Ovary (tissue), 7 donors: ENCODE measurements at regions not wholly inside any gene's neighbourhood (a gene's known extent, or its start where the extent isn't known, plus 50 kb on each side); places are given as distances from the start of the nearest gene placed in this dataset.

Experiments
- DNase-seq, 5 donors: peaks; one replicate each; pipeline ENCODE4 v3.0.0-alpha.2; 2019 to 2020
- H3K27ac ChIP-seq, 2 donors: fragments of 200-600 bp; one replicate each; pipeline versions ENCODE4 v1.5.1 to v1.8.0; 2019 to 2022
- H3K27me3 ChIP-seq: fragments of 200-600 bp; one replicate; pipeline ENCODE4 v1.8.0; 2022
- H3K36me3 ChIP-seq: fragments of 200-600 bp; sonication (generic); one replicate; pipeline ENCODE4 v1.5.1; 2019
- H3K4me1 ChIP-seq: one replicate; pipeline ENCODE4 v1.8.1; 2013; ENCODE audit warnings: mild to moderate bottlenecking, moderate library complexity; ENCODE audit not compliant: insufficient read depth
- H3K4me3 ChIP-seq: fragments of 200-600 bp; sonication (generic); one replicate; pipeline ENCODE4 v1.5.1; 2017
- H3K9me3 ChIP-seq, 2 donors: fragments of 200-600 bp in 1 of 2; sonication (generic) in 1 of 2; one replicate each; pipeline versions ENCODE4 v1.5.1 to v1.8.1; 2013 to 2019; ENCODE audit warnings: mild to moderate bottlenecking in 1 of 2, moderate library complexity in 1 of 2
- EP300 ChIP-seq: sonication (generic); formaldehyde crosslinking; IDR thresholded peaks from one replicate; pipeline ENCODE4 v1.6.1; 2017; ENCODE audit warnings: antibody characterized with exemption
- POLR2A ChIP-seq: fragments of 450-650 bp; IDR thresholded peaks from one replicate; pipeline ENCODE4 v1.6.1; 2017; ENCODE audit warnings: antibody characterized with exemption, mild to moderate bottlenecking, moderate library complexity
- WGBS, 3 donors: extraction: QIAGEN DNeasy Blood & Tissue Kit in 1 of 3; methylation state at CpG; one replicate each; pipeline versions ENCODE4 v1.1.5 to v1.1.7; 2013 to 2017; 5-methylcytosine and 5-hydroxymethylcytosine counted together
- intact Hi-C, 4 donors: fragments of 100-400 bp; cut with DNase I; formaldehyde crosslinking; loops; one replicate each; pipeline versions ENCODE4 v1.11.0 to v1.15.1; 2022 to 2023
- TF ChIP-seq, protein P1 (sequence below), 3 donors: fragments of 450-650 bp in 2 of 3; fragments of 200-600 bp in 1 of 3; IDR thresholded peaks; one replicate each; pipeline versions ENCODE4 v1.5.1 to v1.8.0; 2016 to 2022; ENCODE audit warnings: antibody characterized with exemption in 3 of 3, mild to moderate bottlenecking in 1 of 3
- donor health status: DM: no; HTN: no; CAD: no; lungs with moderate emphysema.
- donor health status: DM: no; HTN: no; CAD: no.
- donor health status: Bipolar disorder and iron deficiency.
- donor health status: DM: no; HTN: no; CAD: no.
- donor health status: DM: yes; HTN: yes; CAD: no.

DNA sequence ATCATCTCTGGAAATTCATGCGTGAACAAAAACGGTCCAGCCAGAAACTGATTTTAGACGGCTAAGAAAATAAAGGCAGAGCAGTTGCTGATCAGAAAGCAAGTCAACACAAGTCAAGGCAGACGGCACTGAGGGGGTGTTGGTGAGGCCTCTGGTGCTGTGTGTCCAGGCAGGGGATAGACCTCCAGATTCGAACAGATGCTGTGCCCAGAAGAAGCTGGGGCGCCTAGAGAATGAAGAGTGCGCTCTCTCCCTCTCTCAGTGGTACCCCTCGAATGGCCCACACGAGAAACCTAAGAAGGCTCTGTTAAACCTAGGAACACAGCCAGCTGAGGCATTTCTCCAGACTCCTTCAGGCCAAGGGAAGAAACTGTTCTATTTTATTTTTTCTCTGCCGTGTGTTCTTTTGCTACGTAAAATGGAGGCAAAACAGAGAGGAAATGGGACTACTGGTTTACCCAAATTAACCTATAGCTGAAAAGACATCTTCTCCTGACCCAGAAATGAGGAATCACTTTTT lies 178.3 kb downstream of the PMP22 start:
- TF ChIP-seq EP300 (no peak), POLR2A (no peak)
- TF ChIP-seq, protein P1, sequence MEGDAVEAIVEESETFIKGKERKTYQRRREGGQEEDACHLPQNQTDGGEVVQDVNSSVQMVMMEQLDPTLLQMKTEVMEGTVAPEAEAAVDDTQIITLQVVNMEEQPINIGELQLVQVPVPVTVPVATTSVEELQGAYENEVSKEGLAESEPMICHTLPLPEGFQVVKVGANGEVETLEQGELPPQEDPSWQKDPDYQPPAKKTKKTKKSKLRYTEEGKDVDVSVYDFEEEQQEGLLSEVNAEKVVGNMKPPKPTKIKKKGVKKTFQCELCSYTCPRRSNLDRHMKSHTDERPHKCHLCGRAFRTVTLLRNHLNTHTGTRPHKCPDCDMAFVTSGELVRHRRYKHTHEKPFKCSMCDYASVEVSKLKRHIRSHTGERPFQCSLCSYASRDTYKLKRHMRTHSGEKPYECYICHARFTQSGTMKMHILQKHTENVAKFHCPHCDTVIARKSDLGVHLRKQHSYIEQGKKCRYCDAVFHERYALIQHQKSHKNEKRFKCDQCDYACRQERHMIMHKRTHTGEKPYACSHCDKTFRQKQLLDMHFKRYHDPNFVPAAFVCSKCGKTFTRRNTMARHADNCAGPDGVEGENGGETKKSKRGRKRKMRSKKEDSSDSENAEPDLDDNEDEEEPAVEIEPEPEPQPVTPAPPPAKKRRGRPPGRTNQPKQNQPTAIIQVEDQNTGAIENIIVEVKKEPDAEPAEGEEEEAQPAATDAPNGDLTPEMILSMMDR (IDR thresholded peaks at IDR 0.05) = no peak
- DNase-seq = no peak
- H3K36me3 ChIP-seq = no peaks in the 10 kb centered on the region
- no peaks in the 10 kb centered on the region for H3K27me3 ChIP-seq
- 70 to 73% (median 70%) methylated on average over 11 of the region's 11 CpGs for WGBS, 3 donors
- no peaks in the 10 kb centered on the region for H3K9me3 ChIP-seq
- intact Hi-C loops = no loop called here
- H3K27ac ChIP-seq = no peak overlapping the region
- H3K4me1 ChIP-seq = no peaks in the 10 kb centered on the region
- H3K4me3 ChIP-seq = no peak overlapping the region

DNA sequence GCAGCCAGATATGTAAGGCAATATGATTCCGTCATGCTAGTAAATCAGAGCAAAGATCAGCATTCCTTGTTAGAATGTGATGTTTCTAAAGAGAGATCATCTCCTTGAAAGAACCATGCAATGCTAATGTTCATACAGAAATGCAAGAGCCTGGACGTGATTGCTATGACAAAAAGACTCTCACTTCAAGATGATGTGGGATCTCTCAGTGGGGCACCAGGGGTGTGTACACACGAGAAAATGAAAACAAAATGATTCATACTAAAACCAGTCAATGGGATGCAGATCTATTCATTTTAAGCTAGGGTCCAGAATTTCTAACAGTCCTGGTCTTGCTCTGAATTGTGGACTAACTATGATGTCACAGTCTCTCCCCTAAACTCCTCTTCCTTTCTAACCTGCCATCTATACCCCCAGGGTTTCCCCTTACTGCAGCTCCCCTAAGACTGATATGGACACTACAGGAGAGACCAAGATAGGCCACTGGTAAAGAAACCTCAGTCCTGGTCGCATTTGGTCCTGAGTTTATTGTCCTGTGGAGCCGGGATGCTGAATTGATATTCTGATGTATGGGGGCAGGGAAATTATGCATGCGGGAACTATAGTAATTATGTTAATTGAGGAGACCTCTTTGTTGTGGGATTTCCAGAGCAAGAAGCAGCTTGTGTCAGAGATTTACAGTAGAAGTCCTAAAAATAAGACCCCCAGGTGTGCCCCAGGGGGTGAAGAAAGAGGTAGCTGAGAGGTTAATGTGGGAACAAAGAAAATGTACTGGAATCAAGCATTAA lies 179.0 kb downstream of the PMP22 start:
- Histone ChIP-seq H3K27ac (no peak overlapping the region), H3K4me1 (no peaks in the 10 kb centered on the region), H3K27me3 (no peaks in the 10 kb centered on the region), H3K36me3 (no peaks in the 10 kb centered on the region), H3K9me3 (no peaks in the 10 kb centered on the region), H3K4me3 (no peak overlapping the region)
- TF ChIP-seq POLR2A (no peak), EP300 (no peak)
- TF ChIP-seq, protein P1 (IDR thresholded peaks at IDR 0.05) = no peak
- WGBS, 3 donors = 56 to 68% (median 61%) methylated on average over 6 of the region's 6 CpGs
- no peak for DNase-seq
- intact Hi-C loops = no loop called here

DNA sequence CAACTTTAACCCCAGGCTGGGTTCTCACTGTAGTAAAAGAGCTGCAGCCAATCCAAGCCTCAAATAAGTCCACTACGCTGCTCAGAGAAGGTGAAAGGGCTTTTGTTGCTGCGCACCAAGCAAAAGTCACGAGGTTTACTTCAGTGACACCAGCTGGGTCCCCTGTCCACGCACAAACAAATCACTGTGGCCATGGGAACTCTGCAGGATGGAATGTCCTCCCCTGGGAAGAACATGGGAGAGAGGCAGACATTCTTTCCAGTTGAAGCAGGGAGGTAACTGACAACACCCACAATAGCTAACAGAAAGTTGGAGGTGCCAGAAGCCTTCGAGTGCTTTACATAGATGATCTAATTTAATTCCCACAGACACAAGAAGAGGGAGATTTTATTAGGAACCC lies 181.9 kb downstream of the PMP22 start:
- H3K4me1 ChIP-seq = no peaks in the 10 kb centered on the region
- intact Hi-C loops = no loop called here
- 53 to 60% (median 55%) methylated on average over 5 of the region's 5 CpGs for WGBS, 3 donors
- H3K27ac ChIP-seq = no peak overlapping the region
- no peak overlapping the region for H3K4me3 ChIP-seq
- H3K36me3 ChIP-seq = no peaks in the 10 kb centered on the region
- no peaks in the 10 kb centered on the region for H3K27me3 ChIP-seq
- TF ChIP-seq, protein P1 (IDR thresholded peaks at IDR 0.05) = no peak
- no peak for TF ChIP-seq POLR2A
- TF ChIP-seq EP300 = no peak
- H3K9me3 ChIP-seq = no peaks in the 10 kb centered on the region
- no peak for DNase-seq

DNA sequence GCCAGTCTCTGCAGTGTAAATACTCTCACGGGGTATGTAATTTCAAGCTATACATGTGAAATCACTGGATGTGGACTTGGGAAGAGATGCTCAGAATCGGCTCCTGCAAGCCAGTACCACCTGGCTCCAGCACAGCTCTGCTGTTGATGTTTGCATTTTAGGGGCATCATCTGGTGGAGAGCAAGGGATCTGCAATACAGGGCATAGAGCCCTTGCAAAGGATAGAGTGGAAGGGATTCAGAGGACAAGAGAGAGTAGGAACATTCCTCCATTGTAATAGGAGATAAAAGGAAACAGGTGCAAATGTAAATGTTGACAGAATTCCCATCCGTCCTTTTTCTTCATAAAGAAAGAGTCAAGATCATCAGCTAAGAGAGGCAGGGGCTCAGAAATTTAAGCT lies 184.1 kb downstream of the PMP22 start:
- H3K36me3 ChIP-seq = no peaks in the 10 kb centered on the region
- TF ChIP-seq EP300 (no peak), POLR2A (no peak)
- TF ChIP-seq, protein P1 (IDR thresholded peaks at IDR 0.05) = no peak
- H3K4me1 ChIP-seq = no peaks in the 10 kb centered on the region
- H3K27ac ChIP-seq = no peak overlapping the region
- DNase-seq = no peak
- intact Hi-C loops = no loop called here
- 70 to 77% (median 76%) methylated on average over 3 of the region's 3 CpGs for WGBS, 3 donors
- no peaks in the 10 kb centered on the region for H3K9me3 ChIP-seq
- no peak overlapping the region for H3K4me3 ChIP-seq
- H3K27me3 ChIP-seq = no peaks in the 10 kb centered on the region
